ENCODE measurements at regions not wholly inside any gene's neighbourhood (a gene's known extent, or its start where the extent isn't known, plus 50 kb on each side); places are given as distances from the start of the nearest gene placed in this dataset.
"Not testable (repeated sequence)": the region's sequence is repeated elsewhere in the genome, so short reads cannot be mapped to it uniquely, and the experiment has no call there.

GRCh38 chr5:58314356-58315210 lies 145.3 kb downstream of the PLK2 start:
- DNase-seq = no peak
- Mint-ChIP-seq H3K27me3 (ENCODE audit: unreplicated experiment) (no peaks in the 10 kb centered on the region), H3K36me3 (ENCODE audit: unreplicated experiment) (no peaks in the 10 kb centered on the region), H3K4me1 (ENCODE audit: low read depth, unreplicated experiment) (no peaks in the 10 kb centered on the region), H3K4me3 (ENCODE audit: unreplicated experiment) (no peak overlapping the region), H3K9me3 (ENCODE audit: unreplicated experiment) (peaks cover 2% of the 10 kb centered on the region), H3K27ac (ENCODE audit: unreplicated experiment) (no peak overlapping the region)
- no peak for TF ChIP-seq CTCF (IDR thresholded peaks at IDR 0.05; ENCODE audit: partially characterized antibody, unreplicated experiment)

GRCh38 chr5:58312299-58312698 lies 147.6 kb downstream of the PLK2 start:
- Mint-ChIP-seq H3K4me3 (ENCODE audit: unreplicated experiment) (no peak overlapping the region), H3K36me3 (ENCODE audit: unreplicated experiment) (no peaks in the 10 kb centered on the region), H3K27me3 (ENCODE audit: unreplicated experiment) (no peaks in the 10 kb centered on the region), H3K9me3 (ENCODE audit: unreplicated experiment) (peaks cover 2% of the 10 kb centered on the region), H3K4me1 (ENCODE audit: low read depth, unreplicated experiment) (no peaks in the 10 kb centered on the region), H3K27ac (ENCODE audit: unreplicated experiment) (no peak overlapping the region)
- no peak for DNase-seq
- TF ChIP-seq CTCF (IDR thresholded peaks at IDR 0.05; ENCODE audit: partially characterized antibody, unreplicated experiment) = no peak

GRCh38 chr5:58311526-58311925 lies 148.4 kb downstream of the PLK2 start:
- TF ChIP-seq CTCF (IDR thresholded peaks at IDR 0.05; ENCODE audit: partially characterized antibody, unreplicated experiment) = no peak

DNA sequence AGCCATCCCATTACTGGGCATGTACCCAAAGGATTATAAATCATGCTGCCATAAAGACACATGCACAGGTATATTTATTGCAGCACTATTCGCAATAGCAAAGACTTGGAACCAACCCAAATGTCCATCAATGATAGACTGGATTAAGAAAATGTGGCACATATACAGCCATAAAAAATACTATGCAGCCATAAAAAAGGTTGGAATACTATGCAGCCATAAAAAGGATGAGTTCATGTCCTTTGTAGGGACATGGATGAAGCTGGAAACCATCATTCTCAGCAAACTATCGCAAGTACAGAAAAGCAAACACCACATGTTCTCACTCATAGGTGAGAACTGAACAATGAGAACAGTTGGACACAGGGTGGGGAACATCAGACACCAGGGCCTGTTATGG lies 151.5 kb downstream of the PLK2 start:
- H3K9me3 Mint-ChIP-seq (ENCODE audit: unreplicated experiment); H3K4me1 Mint-ChIP-seq (ENCODE audit: low read depth, unreplicated experiment); DNase-seq; H3K36me3 Mint-ChIP-seq (ENCODE audit: unreplicated experiment); H3K4me3 Mint-ChIP-seq (ENCODE audit: unreplicated experiment); H3K27me3 Mint-ChIP-seq (ENCODE audit: unreplicated experiment); H3K27ac Mint-ChIP-seq (ENCODE audit: unreplicated experiment): not testable (repeated sequence)

More at GRCh38 chr5:58311526-58311925, 148.4 kb downstream of the PLK2 start:
- Mint-ChIP-seq H3K36me3 (ENCODE audit: unreplicated experiment) (no peaks in the 10 kb centered on the region), H3K9me3 (ENCODE audit: unreplicated experiment) (peaks cover 2% of the 10 kb centered on the region), H3K4me1 (ENCODE audit: low read depth, unreplicated experiment) (no peaks in the 10 kb centered on the region), H3K4me3 (ENCODE audit: unreplicated experiment) (no peak overlapping the region), H3K27me3 (ENCODE audit: unreplicated experiment) (no peaks in the 10 kb centered on the region), H3K27ac (ENCODE audit: unreplicated experiment) (no peak overlapping the region)
- no peak for DNase-seq

DNA sequence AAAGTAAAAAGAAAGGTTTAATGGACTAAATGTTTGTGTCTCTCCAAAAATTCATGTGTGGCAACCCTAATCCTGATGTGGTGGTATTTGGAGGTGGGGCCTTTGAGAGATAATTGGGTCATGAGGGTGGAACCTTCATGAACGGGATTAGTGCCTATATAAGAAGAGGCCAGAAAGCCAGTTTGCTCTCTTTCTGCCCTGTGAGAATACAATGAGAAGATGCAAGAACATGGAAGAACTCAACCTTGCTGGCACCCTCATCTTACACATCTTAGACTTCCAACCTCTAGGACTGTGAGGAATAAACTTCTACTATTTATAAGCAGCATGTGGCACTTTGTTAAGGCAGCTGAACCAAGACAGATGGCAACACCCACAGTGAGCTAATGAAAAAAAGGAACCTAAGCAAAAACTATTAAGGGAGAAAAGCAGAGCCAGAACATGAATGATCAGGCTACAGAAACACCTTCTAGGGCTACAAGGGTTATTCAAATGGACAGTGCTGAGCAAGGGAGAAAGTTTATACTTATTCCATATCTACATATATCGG lies 159.5 kb downstream of the PLK2 start:
- H3K36me3 Mint-ChIP-seq (ENCODE audit: unreplicated experiment) = no peaks in the 10 kb centered on the region
- H3K27me3 Mint-ChIP-seq (ENCODE audit: unreplicated experiment) = no peaks in the 10 kb centered on the region
- TF ChIP-seq CTCF (IDR thresholded peaks at IDR 0.05; ENCODE audit: partially characterized antibody, unreplicated experiment) = no peak

More for the DNA sequence above, 159.5 kb downstream of the PLK2 start:
- no peaks in the 10 kb centered on the region for H3K9me3 Mint-ChIP-seq (ENCODE audit: unreplicated experiment)
- no peaks in the 10 kb centered on the region for H3K4me1 Mint-ChIP-seq (ENCODE audit: low read depth, unreplicated experiment)
- no peak for DNase-seq
- H3K4me3 Mint-ChIP-seq (ENCODE audit: unreplicated experiment) = no peak overlapping the region
- no peak overlapping the region for H3K27ac Mint-ChIP-seq (ENCODE audit: unreplicated experiment)
